Stomach smooth muscle (tissue), 2 donors: ENCODE measurements at regions not wholly inside any gene's neighbourhood (a gene's known extent, or its start where the extent isn't known, plus 50 kb on each side); places are given as distances from the start of the nearest gene placed in this dataset.

Experiments used
- H3K27ac ChIP-seq: one replicate; pipeline ENCODE4 v1.7.0; 2013; ENCODE audit warnings: mild to moderate bottlenecking, low read length, inconsistent platforms
- H3K27me3 ChIP-seq, 2 donors: one replicate each; pipeline ENCODE4 v1.7.0; 2013; ENCODE audit warnings: low read length in 2 of 2; ENCODE audit not compliant: insufficient read depth in 2 of 2, control insufficient read depth in 1 of 2
- H3K36me3 ChIP-seq, 2 donors: one replicate each; pipeline ENCODE4 v1.7.0; 2013; ENCODE audit warnings: low read length in 2 of 2; ENCODE audit not compliant: control insufficient read depth in 2 of 2, insufficient read depth in 2 of 2
- H3K4me1 ChIP-seq: one replicate; pipeline ENCODE4 v1.7.0; 2013; ENCODE audit warnings: low read length; ENCODE audit not compliant: control insufficient read depth, insufficient read depth
- H3K4me3 ChIP-seq, 2 donors: one replicate each; pipeline ENCODE4 v1.7.0; 2013; ENCODE audit warnings: low read length in 2 of 2
- H3K9ac ChIP-seq, 2 donors: one replicate each; pipeline ENCODE4 v1.7.0; 2013; ENCODE audit warnings: low read length in 2 of 2, mild to moderate bottlenecking in 1 of 2
- H3K9me3 ChIP-seq, 2 donors: one replicate each; pipeline ENCODE4 v1.7.0; 2013; ENCODE audit warnings: low read length in 2 of 2; ENCODE audit not compliant: control insufficient read depth in 2 of 2
- donor health status: healthy.
- donor health status: Pancreatic carcinoma.

DNA sequence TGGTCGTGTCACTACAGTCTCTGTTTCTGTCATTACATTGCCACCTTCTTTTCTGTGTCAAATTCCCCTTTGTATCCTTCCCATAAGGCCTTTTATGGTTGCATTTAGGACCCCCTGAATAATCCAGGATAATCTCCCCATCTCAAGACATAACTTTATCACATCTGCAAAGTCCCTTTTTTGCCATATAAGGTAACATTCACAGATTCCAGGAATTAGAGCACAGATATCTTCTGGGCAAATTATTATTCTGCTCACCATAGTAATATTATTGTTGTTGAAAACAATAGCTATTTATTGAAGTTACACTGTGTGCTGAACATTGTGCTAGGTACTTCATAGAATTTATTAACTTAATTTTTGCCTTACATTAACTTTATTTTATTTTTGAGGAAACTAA is 159.1 kb downstream of the TFAP2B start:
- H3K4me3 ChIP-seq: no peak overlapping the region
- no peak overlapping the region for H3K27ac ChIP-seq
- no peaks in the 10 kb centered on the region for H3K9me3 ChIP-seq
- H3K4me1 ChIP-seq: no peaks in the 10 kb centered on the region
- no peaks in the 10 kb centered on the region for H3K27me3 ChIP-seq
- H3K9ac ChIP-seq: no peak overlapping the region
- H3K36me3 ChIP-seq: no peaks in the 10 kb centered on the region

DNA sequence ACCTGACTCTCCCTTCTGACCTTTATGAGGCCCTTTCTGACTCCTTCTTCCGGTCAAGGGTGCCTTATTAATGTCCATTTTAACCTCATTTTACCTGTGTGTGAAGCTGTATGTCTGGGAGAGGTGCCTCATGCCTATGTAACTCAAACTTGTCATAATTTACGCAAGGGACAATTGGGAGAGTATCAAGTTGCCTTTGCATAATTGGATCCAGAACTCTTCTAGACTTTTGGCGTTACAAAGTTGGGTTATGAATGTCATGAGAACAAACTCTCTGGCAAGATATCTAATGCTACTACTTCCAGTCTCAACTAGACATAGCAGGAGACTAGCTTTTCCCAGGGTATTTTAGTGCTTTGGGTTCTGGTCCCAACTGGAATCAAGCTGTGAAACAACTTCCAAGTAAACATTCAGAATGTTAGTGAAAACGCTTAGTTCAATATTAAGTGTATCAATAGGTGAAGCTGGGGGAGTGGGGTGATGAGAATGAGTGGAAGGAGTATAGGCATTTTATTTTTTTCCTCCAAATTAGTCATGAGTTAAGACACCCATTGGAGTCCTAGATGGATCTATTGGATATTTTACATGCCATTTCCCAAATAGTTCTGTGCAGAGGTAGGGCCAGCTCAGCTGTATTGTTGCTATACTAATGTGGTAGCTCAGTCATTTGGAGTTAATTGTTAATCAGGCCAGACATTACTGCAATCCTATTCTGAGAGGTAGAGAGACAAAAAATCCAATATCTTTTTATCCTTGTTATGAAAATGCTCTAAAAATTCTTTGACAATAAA is 159.9 kb downstream of the TFAP2B start:
- H3K9ac ChIP-seq: no peak overlapping the region
- H3K9me3 ChIP-seq: no peaks in the 10 kb centered on the region
- H3K27ac ChIP-seq: no peak overlapping the region
- no peaks in the 10 kb centered on the region for H3K4me1 ChIP-seq
- no peaks in the 10 kb centered on the region for H3K27me3 ChIP-seq
- H3K4me3 ChIP-seq: no peak overlapping the region
- no peaks in the 10 kb centered on the region for H3K36me3 ChIP-seq

DNA sequence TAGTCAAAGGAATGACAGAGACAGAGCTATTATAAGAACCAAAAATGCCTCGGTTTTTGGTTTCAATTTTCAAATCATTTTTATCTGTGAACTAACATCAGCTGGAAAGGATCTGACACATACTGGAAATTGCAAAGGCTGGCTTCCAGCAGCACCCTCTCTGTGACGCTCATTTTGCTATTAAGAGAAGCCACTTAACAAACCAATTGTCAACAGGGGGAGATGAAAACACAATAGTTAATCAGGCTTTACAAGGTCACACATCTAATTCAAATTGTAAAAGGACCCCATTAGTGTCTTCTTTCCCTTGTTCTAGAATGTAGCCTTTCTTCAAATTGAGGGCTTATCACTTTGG is 160.5 kb downstream of the TFAP2B start:
- H3K36me3 ChIP-seq: no peaks in the 10 kb centered on the region
- no peaks in the 10 kb centered on the region for H3K27me3 ChIP-seq
- H3K4me3 ChIP-seq: no peak overlapping the region
- H3K4me1 ChIP-seq: no peaks in the 10 kb centered on the region
- H3K27ac ChIP-seq: no peak overlapping the region
- H3K9me3 ChIP-seq: no peaks in the 10 kb centered on the region
- no peak overlapping the region for H3K9ac ChIP-seq

DNA sequence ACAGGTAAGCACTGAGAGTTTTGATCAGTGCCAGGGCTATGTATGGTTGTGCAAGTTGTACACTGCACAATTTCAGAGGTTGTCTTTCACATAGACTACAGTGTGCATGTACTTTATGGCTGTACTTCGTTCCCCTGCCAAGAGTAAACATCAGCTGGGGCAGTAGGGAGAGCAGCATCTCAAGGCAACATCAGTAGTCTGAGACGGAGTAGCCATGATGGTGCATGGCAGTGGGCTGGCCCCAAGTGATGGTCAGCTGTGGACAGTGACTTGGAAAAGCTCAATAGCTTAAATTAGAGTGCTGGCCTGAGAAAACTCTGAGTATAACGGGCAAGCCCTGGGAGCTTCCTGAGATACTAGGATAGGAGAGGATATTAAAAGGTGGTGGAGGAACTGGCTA is 165.5 kb downstream of the TFAP2B start:
- Histone ChIP-seq H3K4me3 (no peak overlapping the region), H3K27ac (no peak overlapping the region), H3K27me3 (no peaks in the 10 kb centered on the region), H3K9me3 (no peaks in the 10 kb centered on the region), H3K36me3 (no peaks in the 10 kb centered on the region), H3K4me1 (no peaks in the 10 kb centered on the region), H3K9ac (no peak overlapping the region)

- Histone ChIP-seq H3K27ac (no peak overlapping the region), H3K9ac (no peak overlapping the region), H3K4me1 (no peaks in the 10 kb centered on the region), H3K36me3 (no peaks in the 10 kb centered on the region), H3K4me3 (no peak overlapping the region), H3K27me3 (no peaks in the 10 kb centered on the region), H3K9me3 (peaks cover 0 to 3% of the 10 kb centered on the region in 2 donors)
Measured at GRCh38 chr6:50986319-50986718, 167.6 kb downstream of the TFAP2B start.

- Histone ChIP-seq H3K4me3 (no peak overlapping the region), H3K27ac (no peak overlapping the region), H3K4me1 (no peaks in the 10 kb centered on the region), H3K36me3 (no peaks in the 10 kb centered on the region), H3K9me3 (peaks cover 0 to 3% of the 10 kb centered on the region in 2 donors), H3K27me3 (no peaks in the 10 kb centered on the region), H3K9ac (no peak overlapping the region)
Measured at GRCh38 chr6:50989123-50989522, 170.5 kb downstream of the TFAP2B start.

GRCh38 chr6:50990750-50991446 is 172.2 kb downstream of the TFAP2B start:
- H3K9me3 ChIP-seq: peaks cover 0 to 3% of the 10 kb centered on the region in 2 donors
- H3K4me1 ChIP-seq: no peaks in the 10 kb centered on the region
- no peak overlapping the region for H3K4me3 ChIP-seq
- no peaks in the 10 kb centered on the region for H3K27me3 ChIP-seq
- H3K27ac ChIP-seq: no peak overlapping the region
- H3K36me3 ChIP-seq: no peaks in the 10 kb centered on the region
- no peak overlapping the region for H3K9ac ChIP-seq

GRCh38 chr6:50992232-50992631 is 173.6 kb downstream of the TFAP2B start:
- H3K36me3 ChIP-seq: no peaks in the 10 kb centered on the region
- no peak overlapping the region for H3K9ac ChIP-seq
- no peak overlapping the region for H3K27ac ChIP-seq
- no peaks in the 10 kb centered on the region for H3K4me1 ChIP-seq
- H3K4me3 ChIP-seq: no peak overlapping the region
- H3K9me3 ChIP-seq: peaks cover 0 to 3% of the 10 kb centered on the region in 2 donors
- H3K27me3 ChIP-seq: no peaks in the 10 kb centered on the region

- H3K9ac ChIP-seq: no peak overlapping the region
- H3K4me1 ChIP-seq: no peaks in the 10 kb centered on the region
- no peak overlapping the region for H3K4me3 ChIP-seq
- no peaks in the 10 kb centered on the region for H3K27me3 ChIP-seq
- H3K27ac ChIP-seq: no peak overlapping the region
- H3K9me3 ChIP-seq: peaks cover 0 to 3% of the 10 kb centered on the region in 2 donors
- H3K36me3 ChIP-seq: no peaks in the 10 kb centered on the region
Measured at GRCh38 chr6:50992704-50993625, 174.3 kb downstream of the TFAP2B start.

DNA sequence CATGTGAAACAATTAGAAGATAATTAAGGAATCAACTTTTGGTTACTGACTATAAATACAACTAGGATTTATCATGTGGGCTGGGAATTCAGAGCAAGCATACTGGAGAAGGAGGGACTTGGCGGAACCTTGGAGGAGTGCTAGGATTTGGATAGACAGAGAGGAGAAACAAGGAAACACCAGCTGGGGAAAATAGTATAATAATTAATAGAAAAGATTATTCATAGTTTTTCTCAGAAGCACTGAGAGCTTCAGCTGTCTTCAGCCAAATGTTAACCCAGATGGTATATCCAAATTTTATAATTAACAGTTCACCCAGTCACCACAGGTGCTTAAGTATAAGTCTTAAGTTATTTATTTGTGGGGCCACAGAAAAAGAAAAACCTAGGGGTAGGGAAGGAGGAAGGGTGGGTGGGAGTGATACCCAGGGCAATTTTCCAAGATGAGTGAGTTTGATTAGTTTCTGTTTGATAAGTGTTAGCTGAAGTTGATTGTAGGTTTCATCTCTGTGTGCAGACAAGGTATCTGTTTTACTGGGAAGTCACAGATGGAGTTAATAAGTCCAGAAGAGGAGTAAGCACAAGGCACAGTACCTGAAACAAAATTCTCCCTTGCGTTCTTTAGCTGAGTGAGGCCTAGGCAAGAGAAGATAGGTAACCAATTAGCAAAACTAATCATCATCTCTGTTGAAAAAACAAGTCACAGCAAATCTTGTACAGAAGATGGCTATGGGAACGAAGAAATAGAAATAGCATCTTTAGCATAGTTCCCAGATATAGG is 175.5 kb downstream of the TFAP2B start:
- Histone ChIP-seq H3K4me3 (no peak overlapping the region), H3K27me3 (no peaks in the 10 kb centered on the region), H3K36me3 (no peaks in the 10 kb centered on the region), H3K27ac (no peak overlapping the region), H3K9me3 (peaks cover 0 to 3% of the 10 kb centered on the region in 2 donors), H3K9ac (no peak overlapping the region), H3K4me1 (no peaks in the 10 kb centered on the region)
